ENCODE measurements at regions not wholly inside any gene's neighbourhood (a gene's known extent, or its start where the extent isn't known, plus 50 kb on each side); places are given as distances from the start of the nearest gene placed in this dataset.

DNA sequence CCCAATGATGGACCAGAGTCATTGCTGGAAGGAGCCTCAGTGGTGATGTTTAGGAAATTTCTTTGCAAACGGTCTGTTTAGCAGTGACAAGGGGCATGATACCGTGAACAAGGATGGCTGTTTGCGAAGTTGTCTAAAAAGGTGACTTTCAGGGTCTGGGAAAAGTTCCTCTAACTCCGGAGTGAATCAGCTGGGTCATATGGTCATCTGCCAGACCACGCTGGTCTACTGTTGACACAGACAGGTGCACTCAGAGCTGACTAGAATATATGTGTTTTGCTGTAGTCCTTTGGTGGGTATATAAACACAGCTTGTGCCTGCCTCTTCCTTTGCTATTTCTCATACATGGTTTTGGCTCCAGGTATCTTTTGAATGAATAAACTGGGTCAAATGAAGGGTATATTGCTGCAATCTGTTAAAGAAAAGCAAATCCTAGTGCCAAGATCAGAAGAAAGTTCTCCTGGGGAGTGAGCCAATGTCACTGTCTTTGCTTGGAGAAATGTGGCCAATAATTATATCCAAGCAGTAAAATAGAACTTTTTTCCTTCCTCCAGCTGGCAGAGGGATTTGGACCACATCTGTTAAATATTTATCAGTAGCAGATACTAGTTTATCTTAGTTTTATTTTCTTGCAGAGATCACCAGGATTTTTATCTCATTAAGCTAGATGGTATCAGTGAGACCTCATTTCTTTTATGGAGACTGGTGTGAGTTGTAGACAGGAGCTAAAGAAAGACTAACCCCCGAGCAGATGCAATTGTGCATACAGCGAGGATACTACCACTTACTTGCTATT, 286.0 kb downstream of the TRIB2 start:
- Histone ChIP-seq H3K27ac (no peak overlapping the region), H3K36me3 (no peaks in the 10 kb centered on the region), H3K4me1 (peaks cover 26% of the 10 kb centered on the region), H3K27me3 (no peaks in the 10 kb centered on the region), H3K9me3 (no peaks in the 10 kb centered on the region), H3K4me3 (no peak overlapping the region)
- WGBS, result 59% methylated on average over 7 of the region's 7 CpGs
- DNase-seq (ENCODE audit: low spot score in 2 of 2), result no peak
- no peak for TF ChIP-seq POLR2A (IDR thresholded peaks at IDR 0.05)
- TF ChIP-seq EP300 (IDR thresholded peaks at IDR 0.05), result no peak
- no peak for TF ChIP-seq POLR2AphosphoS5 (IDR thresholded peaks at IDR 0.05)
- TF ChIP-seq, protein P1, sequence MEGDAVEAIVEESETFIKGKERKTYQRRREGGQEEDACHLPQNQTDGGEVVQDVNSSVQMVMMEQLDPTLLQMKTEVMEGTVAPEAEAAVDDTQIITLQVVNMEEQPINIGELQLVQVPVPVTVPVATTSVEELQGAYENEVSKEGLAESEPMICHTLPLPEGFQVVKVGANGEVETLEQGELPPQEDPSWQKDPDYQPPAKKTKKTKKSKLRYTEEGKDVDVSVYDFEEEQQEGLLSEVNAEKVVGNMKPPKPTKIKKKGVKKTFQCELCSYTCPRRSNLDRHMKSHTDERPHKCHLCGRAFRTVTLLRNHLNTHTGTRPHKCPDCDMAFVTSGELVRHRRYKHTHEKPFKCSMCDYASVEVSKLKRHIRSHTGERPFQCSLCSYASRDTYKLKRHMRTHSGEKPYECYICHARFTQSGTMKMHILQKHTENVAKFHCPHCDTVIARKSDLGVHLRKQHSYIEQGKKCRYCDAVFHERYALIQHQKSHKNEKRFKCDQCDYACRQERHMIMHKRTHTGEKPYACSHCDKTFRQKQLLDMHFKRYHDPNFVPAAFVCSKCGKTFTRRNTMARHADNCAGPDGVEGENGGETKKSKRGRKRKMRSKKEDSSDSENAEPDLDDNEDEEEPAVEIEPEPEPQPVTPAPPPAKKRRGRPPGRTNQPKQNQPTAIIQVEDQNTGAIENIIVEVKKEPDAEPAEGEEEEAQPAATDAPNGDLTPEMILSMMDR (IDR thresholded peaks at IDR 0.05), result no peak

GRCh38 chr2:13003500-13003899, 286.8 kb downstream of the TRIB2 start:
- peaks cover 26% of the 10 kb centered on the region for H3K4me1 ChIP-seq
- no peaks in the 10 kb centered on the region for H3K36me3 ChIP-seq
- H3K27ac ChIP-seq, result no peak overlapping the region
- H3K9me3 ChIP-seq, result no peaks in the 10 kb centered on the region
- H3K27me3 ChIP-seq, result no peaks in the 10 kb centered on the region
- TF ChIP-seq POLR2AphosphoS5 (IDR thresholded peaks at IDR 0.05) (no peak), POLR2A (IDR thresholded peaks at IDR 0.05) (no peak), EP300 (IDR thresholded peaks at IDR 0.05) (no peak)
- TF ChIP-seq, protein P1 (IDR thresholded peaks at IDR 0.05), result no peak
- no peak for DNase-seq (ENCODE audit: low spot score in 2 of 2)
- no peak overlapping the region for H3K4me3 ChIP-seq
- 40% methylated on average over 2 of the region's 2 CpGs for WGBS

DNA sequence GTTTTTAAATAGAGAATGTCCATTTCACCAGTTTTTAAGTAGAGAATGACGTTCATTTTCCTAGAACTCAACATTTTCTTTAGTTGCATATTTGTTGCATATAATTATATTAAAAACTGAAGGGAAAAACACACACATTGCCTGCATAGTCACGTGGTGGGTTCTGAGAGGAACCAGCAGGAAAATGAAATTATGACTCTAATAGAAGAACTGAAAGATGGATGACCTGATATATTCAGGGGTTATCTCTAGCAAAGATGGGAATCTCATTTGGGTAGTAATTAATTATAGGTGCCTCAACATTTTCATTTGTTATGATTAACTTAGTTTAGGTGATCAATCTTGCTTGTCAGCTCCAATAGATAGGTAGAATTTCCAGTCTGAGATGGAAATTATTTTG, 288.3 kb downstream of the TRIB2 start:
- DNase-seq (ENCODE audit: low spot score in 2 of 2), result no peak
- H3K9me3 ChIP-seq, result no peaks in the 10 kb centered on the region
- H3K4me3 ChIP-seq, result no peak overlapping the region
- H3K36me3 ChIP-seq, result no peaks in the 10 kb centered on the region
- 60% methylated on average over 2 of the region's 2 CpGs for WGBS
- H3K27ac ChIP-seq, result no peak overlapping the region
- peaks cover 26% of the 10 kb centered on the region for H3K4me1 ChIP-seq
- TF ChIP-seq POLR2A (IDR thresholded peaks at IDR 0.05), result no peak
- no peak for TF ChIP-seq EP300 (IDR thresholded peaks at IDR 0.05)
- TF ChIP-seq, protein P1 (IDR thresholded peaks at IDR 0.05), result no peak
- TF ChIP-seq POLR2AphosphoS5 (IDR thresholded peaks at IDR 0.05), result no peak
- no peaks in the 10 kb centered on the region for H3K27me3 ChIP-seq

GRCh38 chr2:13005761-13006335, 289.1 kb downstream of the TRIB2 start:
- no peak for DNase-seq (ENCODE audit: low spot score in 2 of 2)
- Histone ChIP-seq H3K4me1 (peaks cover 26% of the 10 kb centered on the region), H3K4me3 (no peak overlapping the region), H3K9me3 (no peaks in the 10 kb centered on the region), H3K27me3 (no peaks in the 10 kb centered on the region), H3K27ac (no peak overlapping the region), H3K36me3 (no peaks in the 10 kb centered on the region)
- 65% methylated on average over 7 of the region's 7 CpGs for WGBS
- TF ChIP-seq, protein P1 (IDR thresholded peaks at IDR 0.05), result no peak
- no peak for TF ChIP-seq EP300 (IDR thresholded peaks at IDR 0.05)
- TF ChIP-seq POLR2AphosphoS5 (IDR thresholded peaks at IDR 0.05), result no peak
- no peak for TF ChIP-seq POLR2A (IDR thresholded peaks at IDR 0.05)

DNA sequence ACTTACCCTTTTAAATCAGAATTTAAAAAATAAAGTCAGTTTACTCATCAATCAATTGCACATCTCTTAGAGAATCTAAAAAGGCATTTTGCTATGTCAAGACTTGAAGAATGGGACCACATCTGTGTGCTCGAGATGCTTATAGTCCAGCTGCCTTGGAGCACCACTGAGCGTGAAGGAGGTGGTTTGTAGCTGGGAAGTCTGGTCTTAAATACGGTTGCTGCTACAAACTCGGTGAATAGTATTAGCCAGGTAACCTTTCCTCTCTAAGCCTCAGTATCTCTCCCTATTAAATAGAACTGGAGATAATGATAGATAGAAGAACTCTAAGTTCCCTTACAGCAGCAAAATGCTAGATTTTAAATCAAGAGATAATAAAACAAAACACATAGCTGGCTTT, 289.7 kb downstream of the TRIB2 start:
- Histone ChIP-seq H3K4me1 (peaks cover 26% of the 10 kb centered on the region), H3K27ac (no peak overlapping the region), H3K4me3 (no peak overlapping the region), H3K36me3 (no peaks in the 10 kb centered on the region), H3K27me3 (no peaks in the 10 kb centered on the region), H3K9me3 (no peaks in the 10 kb centered on the region)
- WGBS, result 51% methylated on average over 4 of the region's 4 CpGs
- TF ChIP-seq, protein P1 (IDR thresholded peaks at IDR 0.05), result no peak
- TF ChIP-seq EP300 (IDR thresholded peaks at IDR 0.05) (no peak), POLR2A (IDR thresholded peaks at IDR 0.05) (no peak), POLR2AphosphoS5 (IDR thresholded peaks at IDR 0.05) (no peak)
- DNase-seq (ENCODE audit: low spot score in 2 of 2), result no peak

Data from suprapubic skin (tissue), 4 donors.